SK-N-SH (cell line): ENCODE measurements at regions not wholly inside any gene's neighbourhood (a gene's known extent, or its start where the extent isn't known, plus 50 kb on each side); places are given as distances from the start of the nearest gene placed in this dataset.

Experiments
- CTCF ChIA-PET: fragments of 300-600, 350-600 bp; formaldehyde crosslinking; extraction: SDS; loops from one replicate; lab custom pipeline; 2021; lab: Yijun Ruan, JAX
- POLR2A ChIA-PET: fragments of 350-600 bp; sonication (Branson Sonifier 250); formaldehyde crosslinking; extraction: SDS; loops from one replicate; lab custom pipeline; 2020; ENCODE audit warnings: antibody characterized with exemption, inconsistent platforms; lab: Yijun Ruan, JAX
- DNase-seq: peaks from one replicate; pipeline ENCODE4 v3.0.0; 2012
- H2AFZ ChIP-seq: fragments of 200-600 bp; sonication (generic); 2 replicates; pipeline ENCODE4 v1.8.1; 2016; ENCODE audit warnings: antibody characterized with exemption, mild to moderate bottlenecking, low read depth
- H3F3A ChIP-seq: fragments of 200-600 bp; sonication (generic); replicated peaks from 2 replicates; pipeline ENCODE3; 2016; ENCODE audit warnings: antibody characterized with exemption, mild to moderate bottlenecking; ENCODE audit not compliant: insufficient read depth
- H3K27ac ChIP-seq, 2 experiments: fragments of 200-500 bp in 1 of 2; fragments of 200-600 bp in 1 of 2; sonication (Bioruptor generic) in 1 of 2; sonication (generic), shearing (Covaris generic) in 1 of 2; 2 replicates each; pipeline versions ENCODE4 v1.5.1 to v1.6.1; 2014 to 2016; ENCODE audit warnings: low read depth in 2 of 2, inconsistent platforms in 1 of 2, low read length in 1 of 2, mild to moderate bottlenecking in 1 of 2, mixed read lengths in 1 of 2
- H3K27me3 ChIP-seq: fragments of 200-600 bp; sonication (generic), shearing (Covaris generic); 2 replicates; pipeline ENCODE4 v1.6.1; 2016; ENCODE audit warnings: mixed run types; ENCODE audit not compliant: insufficient read depth
- H3K36me3 ChIP-seq, 2 experiments: fragments of 200-500 bp in 1 of 2; fragments of 200-600 bp in 1 of 2; sonication (Bioruptor generic) in 1 of 2; sonication (generic) in 1 of 2; replicated peaks in 1 of 2; 2 replicates each; pipeline versions ENCODE3 to v1.5.1; 2014 to 2016; ENCODE audit warnings: low read length in 1 of 2, mild to moderate bottlenecking in 1 of 2; ENCODE audit not compliant: insufficient read depth in 2 of 2, control insufficient read depth in 1 of 2
- H3K4me1 ChIP-seq, 2 experiments: fragments of 200-500 bp in 1 of 2; fragments of 200-600 bp in 1 of 2; sonication (Bioruptor generic) in 1 of 2; sonication (generic), shearing (Covaris generic) in 1 of 2; 2 replicates each; pipeline versions ENCODE4 v1.5.1 to v1.6.1; 2014 to 2016; ENCODE audit warnings: low read depth in 1 of 2, low read length in 1 of 2, mixed run types in 1 of 2; ENCODE audit not compliant: insufficient read depth in 2 of 2, control insufficient read depth in 1 of 2
- H3K4me2 ChIP-seq: fragments of 200-600 bp; sonication (generic), shearing (Covaris generic); 2 replicates; pipeline ENCODE4 v1.6.1; 2017; ENCODE audit warnings: mixed run types
- H3K4me3 ChIP-seq, 2 experiments: fragments of 200-500 bp in 1 of 2; fragments of 200-600 bp in 1 of 2; sonication (Bioruptor generic) in 1 of 2; sonication (generic), shearing (Covaris generic) in 1 of 2; 2 replicates each; pipeline versions ENCODE4 v1.5.1 to v1.8.1; 2014 to 2016; ENCODE audit warnings: low read depth in 2 of 2, inconsistent platforms in 1 of 2, low read length in 1 of 2, mild to moderate bottlenecking in 1 of 2, mixed read lengths in 1 of 2, moderate library complexity in 1 of 2
- H3K79me2 ChIP-seq: fragments of 200-600 bp; sonication (generic); 2 replicates; pipeline ENCODE4 v1.8.1; 2017; ENCODE audit warnings: mild to moderate bottlenecking; ENCODE audit not compliant: insufficient read depth
- H3K9ac ChIP-seq: fragments of 200-600 bp; sonication (generic); 2 replicates; pipeline ENCODE4 v1.6.1; 2017; ENCODE audit warnings: mixed run types
- H3K9me2 ChIP-seq: fragments of 200-600 bp; sonication (generic); 2 replicates; pipeline ENCODE4 v1.6.1; 2017; ENCODE audit warnings: mixed run types
- H3K9me3 ChIP-seq: fragments of 200-600 bp; sonication (generic); 2 replicates; pipeline ENCODE4 v1.6.1; 2017; ENCODE audit warnings: mixed run types, mild to moderate bottlenecking, moderate library complexity
- H4K20me1 ChIP-seq: fragments of 200-600 bp; sonication (generic); 2 replicates; pipeline ENCODE4 v1.6.1; 2017; ENCODE audit warnings: mild to moderate bottlenecking, mixed run types; ENCODE audit not compliant: insufficient read depth
- CTCF ChIP-seq: fragments of 200-600 bp; sonication (generic); IDR thresholded peaks from 2 replicates; pipeline ENCODE4 v1.6.1; 2017; ENCODE audit warnings: antibody characterized with exemption, mild to moderate bottlenecking, moderate library complexity
- ELF1 ChIP-seq: IDR thresholded peaks from 2 replicates; pipeline ENCODE4 v1.4.0; 2012
- FOSL2 ChIP-seq: IDR thresholded peaks from 2 replicates; pipeline ENCODE4 v1.4.0; 2012; ENCODE audit warnings: low read depth, mild to moderate bottlenecking, moderate library complexity, borderline replicate concordance
- FOXM1 ChIP-seq: IDR thresholded peaks from 2 replicates; pipeline ENCODE4 v1.4.0; 2012; ENCODE audit warnings: low read depth, mild to moderate bottlenecking
- IRF3 ChIP-seq: fragments of 150-350 bp; IDR thresholded peaks from 2 replicates; pipeline ENCODE4 v1.6.1; 2016; ENCODE audit warnings: mild to moderate bottlenecking, low read depth, low read length
- JUND ChIP-seq: IDR thresholded peaks from 2 replicates; pipeline ENCODE4 v1.4.0; 2012
- NFIC ChIP-seq: IDR thresholded peaks from 2 replicates; pipeline ENCODE4 v1.4.0; 2012; ENCODE audit warnings: borderline replicate concordance
- NRF1 ChIP-seq: IDR thresholded peaks from 2 replicates; pipeline ENCODE4 v1.6.1; 2012; ENCODE audit warnings: low read depth, mild to moderate bottlenecking, low read length
- PBX3 ChIP-seq: IDR thresholded peaks from 2 replicates; pipeline ENCODE4; 2012
- RCOR1 ChIP-seq: fragments of 150-350 bp; IDR thresholded peaks from 2 replicates; pipeline ENCODE4 v1.6.1; 2017; ENCODE audit warnings: antibody characterized with exemption, low read length
- RXRA ChIP-seq: IDR thresholded peaks from 2 replicates; pipeline ENCODE4 v1.4.0; 2012; ENCODE audit warnings: low read depth, mild to moderate bottlenecking, borderline replicate concordance
- SMC3 ChIP-seq: IDR thresholded peaks from 2 replicates; pipeline ENCODE4 v1.6.1; 2012; ENCODE audit warnings: low read depth, low read length, improper control_type of control experiment
- TCF12 ChIP-seq: IDR thresholded peaks from 2 replicates; pipeline ENCODE4 v1.4.0; 2012
- TEAD4 ChIP-seq: IDR thresholded peaks from 2 replicates; pipeline ENCODE4 v1.4.0; 2012; ENCODE audit warnings: mild to moderate bottlenecking, borderline replicate concordance; ENCODE audit not compliant: insufficient read depth
- USF2 ChIP-seq: fragments of 150-350 bp; IDR thresholded peaks from 2 replicates; pipeline ENCODE4 v1.6.1; 2017; ENCODE audit warnings: antibody characterized with exemption, low read length, low read depth, borderline replicate concordance
- YY1 ChIP-seq: IDR thresholded peaks from 2 replicates; pipeline ENCODE4 v1.4.0; 2012; ENCODE audit warnings: low read depth, mild to moderate bottlenecking
- ZBTB33 ChIP-seq: IDR thresholded peaks from 2 replicates; pipeline ENCODE4 v1.4.0; 2012; ENCODE audit warnings: low read depth, borderline replicate concordance
- WGBS: methylation state at CpG from one replicate; pipeline ENCODE4 v1.1.6; 2017; ENCODE audit warnings: low lambda C conversion rate; 5-methylcytosine and 5-hydroxymethylcytosine counted together

DNA sequence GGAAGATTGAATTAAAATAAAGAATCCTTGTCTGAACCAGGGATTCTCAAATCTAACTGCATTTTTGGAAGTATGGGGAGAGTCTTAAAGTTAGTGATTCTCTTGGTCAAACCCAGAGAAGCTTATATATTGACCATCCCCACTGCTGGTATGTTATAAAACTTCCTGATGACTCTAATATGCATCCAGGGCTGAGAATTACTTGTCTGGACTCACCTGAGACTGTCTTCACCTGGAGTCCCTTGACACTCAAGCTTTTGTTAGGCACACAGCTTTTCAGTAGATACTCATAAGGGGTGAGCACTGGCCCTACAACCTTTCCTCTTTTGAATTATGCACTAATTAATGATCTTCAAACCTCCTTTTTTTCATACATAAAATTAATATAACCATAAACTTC, 149.6 kb upstream of the GULP1 start:
- H3K79me2 ChIP-seq: no peaks in the 10 kb centered on the region
- peaks cover 10% of the 10 kb centered on the region for H3F3A ChIP-seq
- no peaks in the 10 kb centered on the region for H3K36me3 ChIP-seq
- H3K27ac ChIP-seq: peak overlapping the region; percentile 64 to 71; a peak in 3 of 4 replicates
- H3K4me2 ChIP-seq: no peak overlapping the region
- H3K9me2 ChIP-seq: no peaks in the 10 kb centered on the region
- no peaks in the 10 kb centered on the region for H3K27me3 ChIP-seq
- TF ChIP-seq SMC3: no peak
- TF ChIP-seq NRF1: no peak
- TF ChIP-seq FOSL2: no peak
- TF ChIP-seq PBX3: no peak
- TF ChIP-seq FOXM1: no peak
- no peak for TF ChIP-seq IRF3
- no peak for TF ChIP-seq ZBTB33
- TF ChIP-seq JUND: no peak
- no peak for TF ChIP-seq RCOR1
- TF ChIP-seq RXRA: no peak
- no peak for TF ChIP-seq ELF1
- TF ChIP-seq YY1: no peak
- no peak for DNase-seq
- H4K20me1 ChIP-seq: no peaks in the 10 kb centered on the region
- CTCF ChIA-PET: no interaction called here
- no peak overlapping the region for H3K9ac ChIP-seq
- peak overlapping the region; percentile 71; the same call in 1 of the 2 replicates for H2AFZ ChIP-seq
- H3K4me3 ChIP-seq: no peak overlapping the region
- H3K4me1 ChIP-seq: peaks cover 0 to 11% of the 10 kb centered on the region in 2 experiments; a peak in 2 of 4 replicates
- POLR2A ChIA-PET: no interaction called here
- H3K9me3 ChIP-seq: no peaks in the 10 kb centered on the region

GRCh38 chr2:188142636-188143295, 148.9 kb upstream of the GULP1 start:
- Histone ChIP-seq H3F3A (peaks cover 10% of the 10 kb centered on the region), H3K27ac (peak overlapping the region; percentile 64 to 71; a peak in 3 of 4 replicates), H3K27me3 (no peaks in the 10 kb centered on the region), H2AFZ (peak overlapping the region; percentile 71; the same call in 1 of the 2 replicates), H3K36me3 (no peaks in the 10 kb centered on the region), H3K9ac (no peak overlapping the region), H3K79me2 (no peaks in the 10 kb centered on the region), H3K4me3 (no peak overlapping the region; a peak in 1 of 4 replicates), H3K4me1 (peaks cover 0 to 11% of the 10 kb centered on the region in 2 experiments; a peak in 2 of 4 replicates), H4K20me1 (no peaks in the 10 kb centered on the region), H3K9me3 (no peaks in the 10 kb centered on the region), H3K9me2 (no peaks in the 10 kb centered on the region), H3K4me2 (0 out of 2 replicates have a peak overlapping the region, but pooled peaks have one; percentile 1)
- WGBS: 44% methylated on average over 3 of the region's 3 CpGs
- no peak for DNase-seq
- ChIA-PET POLR2A (no interaction called here), CTCF (no interaction called here)
- no peak for TF ChIP-seq CTCF
- no peak for TF ChIP-seq IRF3
- no peak for TF ChIP-seq ZBTB33
- no peak; the same call in 1 of the 2 replicates for TF ChIP-seq TEAD4
- TF ChIP-seq USF2: no peak
- TF ChIP-seq NFIC: no peak; the same call in 1 of the 2 replicates
- peak; percentile 62 for TF ChIP-seq TCF12
